DOHH2 (cell line): ENCODE measurements at regions not wholly inside any gene's neighbourhood (a gene's known extent, or its start where the extent isn't known, plus 50 kb on each side); places are given as distances from the start of the nearest gene placed in this dataset.

ENCODE experiments used
- H3F3A ChIP-seq: fragments of 200-600 bp; sonication (generic), shearing (Covaris generic); 2 replicates; pipeline ENCODE4 v1.6.0; 2016; ENCODE audit warnings: antibody characterized with exemption, mild to moderate bottlenecking; ENCODE audit not compliant: control insufficient read depth, insufficient read depth
- H3K27ac ChIP-seq: fragments of 200-600 bp; sonication (generic); 2 replicates; pipeline ENCODE4 v1.5.1; 2014; ENCODE audit warnings: low read depth, mild to moderate bottlenecking, low read length, moderate library complexity
- H3K27me3 ChIP-seq: fragments of 200-600 bp; sonication (generic); 2 replicates; pipeline ENCODE4 v1.6.1; 2014; ENCODE audit warnings: mild to moderate bottlenecking, low read length, mixed read lengths; ENCODE audit not compliant: control insufficient read depth
- H3K36me3 ChIP-seq: fragments of 200-600 bp; sonication (generic); 2 replicates; pipeline ENCODE4 v1.6.1; 2014; ENCODE audit warnings: mild to moderate bottlenecking, low read length, moderate library complexity, mixed read lengths; ENCODE audit not compliant: control insufficient read depth
- H3K4me1 ChIP-seq: fragments of 200-600 bp; sonication (generic); 2 replicates; pipeline ENCODE4 v1.6.1; 2014; ENCODE audit warnings: mild to moderate bottlenecking, low read length, mixed read lengths; ENCODE audit not compliant: control insufficient read depth
- H3K4me2 ChIP-seq: fragments of 200-600 bp; sonication (generic); 2 replicates; pipeline ENCODE4 v1.6.0; 2014; ENCODE audit warnings: mild to moderate bottlenecking, low read length, moderate library complexity
- H3K4me3 ChIP-seq: fragments of 200-600 bp; sonication (generic); 2 replicates; pipeline ENCODE4 v1.5.1; 2014; ENCODE audit warnings: mild to moderate bottlenecking, low read length, mixed read lengths
- H3K79me2 ChIP-seq: fragments of 200-600 bp; sonication (generic); 2 replicates; pipeline ENCODE4 v1.6.1; 2014; ENCODE audit warnings: mild to moderate bottlenecking, low read length, mixed read lengths; ENCODE audit not compliant: control insufficient read depth
- H3K9me2 ChIP-seq: fragments of 200-600 bp; sonication (generic); replicated peaks from 2 replicates; pipeline ENCODE4 v1.6.1; 2014; ENCODE audit warnings: mild to moderate bottlenecking, low read length, mixed read lengths; ENCODE audit not compliant: control insufficient read depth
- H3K9me3 ChIP-seq: fragments of 200-600 bp; sonication (generic); 2 replicates; pipeline ENCODE4 v1.6.1; 2014; ENCODE audit warnings: antibody characterized with exemption, low read length, mixed read lengths; ENCODE audit not compliant: control insufficient read depth, insufficient read depth
- H4K20me1 ChIP-seq: fragments of 200-600 bp; sonication (generic); 2 replicates; pipeline ENCODE4 v1.6.0; 2014; ENCODE audit warnings: low read depth, mild to moderate bottlenecking, antibody characterized with exemption, low read length, moderate library complexity; ENCODE audit not compliant: control insufficient read depth, insufficient read depth
- CTCF ChIP-seq: fragments of 200-600 bp; sonication (generic); IDR thresholded peaks from one replicate; pipeline ENCODE4 v1.5.1; 2014; ENCODE audit warnings: antibody characterized with exemption, mild to moderate bottlenecking, low read depth, low read length; ENCODE audit not compliant: poor library complexity, severe bottlenecking
- EZH2phosphoT487 ChIP-seq: fragments of 200-600 bp; sonication (generic); IDR thresholded peaks from 2 replicates; pipeline ENCODE4 v1.6.1; 2017; ENCODE audit warnings: borderline replicate concordance, mild to moderate bottlenecking, antibody characterized with exemption, low read length, moderate library complexity, mixed read lengths

- Histone ChIP-seq H3K4me2 (no peak overlapping the region), H3K9me2 (no peaks in the 10 kb centered on the region), H3K79me2 (no peaks in the 10 kb centered on the region), H3K4me1 (no peaks in the 10 kb centered on the region), H3K36me3 (no peaks in the 10 kb centered on the region), H4K20me1 (no peaks in the 10 kb centered on the region), H3K4me3 (no peak overlapping the region), H3K9me3 (no peaks in the 10 kb centered on the region), H3F3A (no peaks in the 10 kb centered on the region), H3K27ac (no peak overlapping the region), H3K27me3 (no peaks in the 10 kb centered on the region)
- no peak for TF ChIP-seq EZH2phosphoT487
- no peak for TF ChIP-seq CTCF
These were observed 56.3 kb upstream of the PIRT start for GRCh38 chr17:10894220-10894619.

- no peaks in the 10 kb centered on the region for H3K79me2 ChIP-seq
- no peak overlapping the region for H3K4me2 ChIP-seq
These were observed 51.0 kb upstream of the PIRT start for GRCh38 chr17:10888858-10889257.

More at GRCh38 chr17:10888858-10889257, 51.0 kb upstream of the PIRT start:
- Histone ChIP-seq H3K27ac (no peak overlapping the region), H3K4me1 (no peaks in the 10 kb centered on the region), H3K36me3 (no peaks in the 10 kb centered on the region), H3K9me2 (no peaks in the 10 kb centered on the region), H4K20me1 (no peaks in the 10 kb centered on the region), H3F3A (no peaks in the 10 kb centered on the region), H3K4me3 (no peak overlapping the region), H3K9me3 (no peaks in the 10 kb centered on the region), H3K27me3 (no peaks in the 10 kb centered on the region)
- no peak for TF ChIP-seq CTCF
- TF ChIP-seq EZH2phosphoT487, result no peak
